PC-3 (cell line): ENCODE measurements at regions not wholly inside any gene's neighbourhood (a gene's known extent, or its start where the extent isn't known, plus 50 kb on each side); places are given as distances from the start of the nearest gene placed in this dataset.

ENCODE experiments used
- CTCF ChIP-seq: fragments of 300-600 bp; sonication (generic); conservative IDR thresholded peaks from 2 replicates; pipeline ENCODE4 v1.5.1; 2017; ENCODE audit warnings: antibody characterized with exemption, low read depth, mild to moderate bottlenecking, low read length
- EZH2 ChIP-seq: fragments of 300-600 bp; sonication (generic); IDR thresholded peaks from one replicate; pipeline ENCODE4 v1.6.1; 2017; ENCODE audit warnings: antibody characterized with exemption, mild to moderate bottlenecking, low read length; ENCODE audit not compliant: unreplicated experiment
- EZH2phosphoT487 ChIP-seq: fragments of 300-600 bp; sonication (generic); IDR thresholded peaks from 2 replicates; pipeline ENCODE4 v1.6.1; 2018; ENCODE audit warnings: mild to moderate bottlenecking, antibody characterized with exemption, low read length, borderline replicate concordance

- TF ChIP-seq CTCF (no peak), EZH2phosphoT487 (no peak), EZH2 (no peak)
Observed at GRCh38 chr4:71126719-71127118, 133.3 kb downstream of the DCK start.
